Astrocyte (in vitro differentiated cells and primary cell): ENCODE measurements at regions not wholly inside any gene's neighbourhood (a gene's known extent, or its start where the extent isn't known, plus 50 kb on each side); places are given as distances from the start of the nearest gene placed in this dataset.

Experiments
- CTCF ChIP-seq: IDR thresholded peaks from 2 replicates; pipeline ENCODE4 v1.5.1; 2011; ENCODE audit warnings: low read depth, mild to moderate bottlenecking, inconsistent platforms, low read length, moderate library complexity; ENCODE audit not compliant: insufficient read depth
- EZH2 ChIP-seq: IDR thresholded peaks from 2 replicates; pipeline ENCODE4 v1.6.1; 2012; ENCODE audit warnings: mild to moderate bottlenecking, low read length, inconsistent platforms; ENCODE audit not compliant: insufficient read depth

GRCh38 chr12:20142956-20143355 is 225.4 kb upstream of the PDE3A start:
- no peak for TF ChIP-seq CTCF
- TF ChIP-seq EZH2 = no peak
